Skin of body (tissue), 1 donor: ENCODE measurements at regions not wholly inside any gene's neighbourhood (a gene's known extent, or its start where the extent isn't known, plus 50 kb on each side); places are given as distances from the start of the nearest gene placed in this dataset.
"Not testable (repeated sequence)": the region's sequence is repeated elsewhere in the genome, so short reads cannot be mapped to it uniquely, and the experiment has no call there.

Experiments used
- DNase-seq: peaks from one replicate; lab custom pipeline; 2025; lab: John Stamatoyannopoulos, UW

DNA sequence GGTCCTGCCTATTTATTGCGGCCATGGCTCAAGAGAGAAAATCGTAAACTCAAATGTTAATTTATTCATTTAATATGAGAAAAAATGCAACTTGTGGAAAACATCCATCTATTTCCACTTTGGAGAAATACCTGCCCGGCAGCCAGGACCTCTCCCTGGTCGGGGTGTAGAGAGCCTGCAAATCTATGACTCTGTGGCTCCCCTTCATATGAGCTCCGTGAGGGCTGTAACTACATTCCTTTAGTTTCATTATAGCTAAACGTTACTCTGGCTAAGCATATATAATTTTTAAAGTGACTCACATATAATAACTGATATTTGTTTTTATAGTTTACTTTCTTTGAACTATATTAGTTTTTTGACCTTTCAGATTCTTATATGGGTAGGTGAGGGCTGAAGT, 857.8 kb upstream of the FAT3 start:
- no peak for DNase-seq

DNA sequence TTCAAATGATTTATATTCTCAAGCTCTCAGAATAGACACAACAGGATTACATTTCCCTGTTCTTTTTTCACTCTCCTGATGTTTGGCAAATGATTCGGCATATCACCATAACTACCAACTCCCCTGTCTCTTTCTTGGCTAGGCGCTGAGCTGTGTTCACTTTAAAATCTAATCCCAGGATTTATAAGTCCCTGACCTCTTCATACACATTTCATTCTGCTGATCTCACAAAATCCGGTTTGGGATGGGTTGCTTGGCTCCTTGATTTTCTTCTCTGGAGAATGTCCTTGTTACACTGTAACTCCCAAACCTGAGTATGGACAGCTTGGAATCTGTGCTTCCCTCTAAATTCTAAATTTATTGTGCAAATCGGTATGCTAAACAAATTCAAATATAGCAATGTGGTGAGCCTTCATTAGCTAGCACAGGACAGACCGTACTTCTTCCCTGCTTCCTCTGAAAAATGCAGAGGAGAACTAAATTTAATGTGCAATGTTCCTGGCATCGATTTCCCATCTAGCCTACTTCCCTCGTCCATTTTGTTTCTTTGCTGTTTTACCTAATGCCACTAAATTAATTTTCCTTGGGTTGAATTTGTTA, 858.5 kb upstream of the FAT3 start:
- peak; percentile 78 for DNase-seq

DNA sequence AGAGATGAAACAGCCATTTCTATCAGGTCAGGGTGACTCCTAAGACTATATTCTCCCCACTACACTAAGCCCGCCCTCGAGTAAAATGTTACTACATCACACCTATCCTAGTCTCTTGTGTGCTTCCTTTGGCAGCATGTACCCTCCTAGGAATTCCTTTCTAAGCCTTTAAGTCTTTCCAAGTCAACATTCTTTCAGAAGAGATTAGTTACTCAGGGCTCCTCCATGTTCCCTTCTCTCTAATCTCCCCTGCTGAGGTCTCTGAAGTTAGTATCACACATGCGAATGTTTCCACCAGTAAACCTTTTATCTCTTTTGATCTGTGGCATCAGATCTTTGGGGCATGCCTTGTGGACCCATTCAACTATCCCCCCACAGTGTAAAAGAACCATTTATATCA, 873.7 kb upstream of the FAT3 start:
- DNase-seq = no peak

DNA sequence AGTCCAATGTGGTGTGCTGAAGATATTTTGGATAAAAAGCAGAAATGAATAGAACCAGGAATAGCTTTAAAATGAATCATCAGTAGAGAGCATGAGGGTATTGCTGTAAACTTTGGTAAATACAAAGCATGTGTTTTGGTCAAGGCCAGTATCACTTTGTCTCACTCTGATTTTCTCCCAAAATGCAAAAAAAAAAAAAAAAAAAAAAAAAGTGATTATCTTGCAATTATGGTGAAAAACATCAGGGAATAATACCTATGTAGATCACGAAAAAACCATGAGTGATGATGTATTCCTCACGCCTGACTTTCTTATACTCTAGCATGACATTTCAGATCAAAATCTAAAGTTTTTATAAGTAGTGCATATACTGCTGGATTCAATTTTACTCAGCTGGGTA, 897.9 kb upstream of the FAT3 start:
- no peak for DNase-seq

DNA sequence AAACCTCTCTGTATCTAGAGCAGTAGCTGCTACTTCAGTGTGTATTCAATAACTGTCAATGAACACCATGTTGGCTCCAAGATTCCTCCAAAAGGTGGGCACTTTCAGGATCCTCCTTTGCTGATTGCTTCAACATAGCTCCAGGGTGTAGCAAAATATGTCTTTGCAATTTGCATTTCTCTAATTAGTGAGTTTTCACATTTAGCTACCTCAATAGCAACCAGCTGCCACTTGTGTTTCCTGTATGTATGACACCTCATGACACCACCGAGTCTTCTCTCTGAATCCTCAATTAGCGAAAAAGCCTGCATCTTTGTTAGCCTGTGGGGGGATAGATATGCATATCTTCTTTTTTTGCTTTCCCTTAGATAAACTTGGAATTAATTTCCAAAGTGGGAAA, 898.3 kb upstream of the FAT3 start:
- no peak for DNase-seq

DNA sequence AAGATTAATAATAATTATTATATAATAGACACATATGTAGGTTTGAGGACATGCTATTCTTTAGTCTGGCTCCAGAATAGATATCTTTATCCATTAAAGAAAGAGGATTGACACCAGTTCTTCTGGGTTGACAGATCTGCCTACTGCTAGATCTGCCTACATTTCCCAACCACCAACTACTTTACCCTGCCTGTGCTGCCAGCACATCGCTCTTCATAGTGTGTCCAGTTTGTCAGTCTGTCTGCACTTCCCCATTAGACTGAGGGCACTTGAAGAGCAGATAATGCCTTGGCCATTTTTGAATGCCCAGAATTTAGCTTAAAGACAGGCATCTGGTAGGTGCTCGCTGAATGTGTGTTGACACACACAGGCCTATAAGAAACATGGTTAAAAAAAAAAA, 910.1 kb upstream of the FAT3 start:
- DNase-seq = no peak

DNA sequence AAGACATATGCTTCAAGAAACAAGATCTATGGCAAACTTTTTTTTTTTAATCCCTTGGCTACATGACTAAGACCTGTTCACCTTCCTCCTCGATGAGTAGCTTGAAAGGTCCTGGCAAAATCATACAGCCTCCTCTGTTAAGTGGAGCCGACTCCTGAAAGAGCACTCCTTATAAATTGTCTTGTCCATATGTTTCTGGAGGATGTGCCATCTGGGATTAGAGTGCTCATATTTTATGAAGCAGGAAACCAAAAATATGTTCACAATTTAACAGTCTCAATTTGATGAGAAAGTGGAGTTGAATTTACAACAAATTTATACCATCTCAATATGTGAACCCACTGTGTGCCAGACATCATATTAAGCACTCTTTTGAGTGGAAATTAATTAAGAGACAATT, 912.1 kb upstream of the FAT3 start:
- DNase-seq = peak; percentile 9

DNA sequence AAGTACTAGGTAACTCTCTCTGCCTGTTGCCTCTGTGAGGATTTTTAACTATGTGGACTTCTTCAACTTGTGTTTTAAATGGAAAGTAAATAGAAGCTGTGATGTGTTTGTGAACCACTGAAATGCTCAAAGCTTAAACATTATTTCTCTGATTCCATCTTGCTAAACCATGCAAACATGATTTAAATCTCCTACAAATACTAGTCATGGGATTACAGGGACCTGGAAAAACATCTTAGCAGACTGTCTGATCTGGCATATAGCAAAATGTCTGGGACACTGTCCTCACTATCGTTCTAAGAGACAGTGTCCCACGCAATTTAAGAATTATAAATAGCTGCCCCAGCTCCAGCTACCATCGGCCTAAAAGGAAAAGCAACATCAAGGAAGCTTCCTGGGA, 914.5 kb upstream of the FAT3 start:
- no peak for DNase-seq

DNA sequence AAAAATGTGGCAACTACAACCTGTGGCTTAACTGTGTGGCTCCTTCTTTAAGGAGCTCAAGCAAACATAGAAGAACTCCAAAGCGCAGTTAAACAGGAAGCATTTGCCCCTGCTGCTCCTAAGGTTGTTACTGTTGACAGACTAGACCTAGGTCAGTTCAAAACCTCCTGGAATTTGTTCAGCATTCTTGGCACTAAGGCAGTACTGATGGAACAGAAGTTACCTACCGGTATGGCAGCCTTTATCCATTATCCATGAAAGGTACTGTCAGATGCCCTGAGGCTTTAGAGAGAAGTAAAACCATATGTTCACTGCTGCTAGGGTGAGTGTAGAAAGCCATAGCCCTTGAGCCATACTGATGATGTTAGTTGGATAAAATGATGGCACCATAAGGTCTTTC, 916.5 kb upstream of the FAT3 start:
- no peak for DNase-seq

DNA sequence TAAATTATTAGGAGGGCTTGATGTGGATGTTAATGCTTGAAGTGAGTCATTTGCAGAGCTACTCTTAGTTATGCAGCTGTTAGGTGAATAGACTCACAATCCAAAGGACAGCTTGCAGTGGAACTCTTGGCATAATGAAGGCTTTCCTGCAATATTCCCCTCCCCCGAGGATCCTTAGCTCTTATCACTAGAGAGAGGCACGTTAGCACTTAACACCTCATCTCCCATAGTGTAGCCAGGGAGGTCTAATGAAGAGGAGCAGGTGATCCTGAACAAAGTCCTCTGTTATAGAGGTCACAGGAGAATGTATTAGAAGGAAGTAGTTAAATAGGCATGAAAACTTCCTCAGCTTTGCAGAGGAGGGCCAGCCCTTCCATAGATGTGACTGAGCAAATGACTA, 919.2 kb upstream of the FAT3 start:
- no peak for DNase-seq

DNA sequence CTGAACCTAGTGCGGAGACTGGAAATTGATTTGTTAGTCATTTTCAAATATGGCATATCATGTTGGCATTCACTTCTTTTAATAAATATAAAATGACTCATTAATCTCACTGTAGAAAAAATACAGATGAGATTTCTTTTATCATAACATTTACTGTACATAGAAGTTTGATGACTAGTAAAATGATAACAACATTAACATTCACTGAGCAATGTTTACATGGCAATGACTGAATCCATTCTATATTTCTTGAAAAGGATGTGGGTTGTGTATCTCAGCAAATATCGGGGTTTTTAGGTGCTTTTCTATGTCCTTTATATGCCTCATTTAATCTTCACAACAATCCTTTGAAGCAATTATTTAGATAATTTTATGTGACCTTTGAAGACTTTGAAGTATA, 920.9 kb upstream of the FAT3 start:
- no peak for DNase-seq

DNA sequence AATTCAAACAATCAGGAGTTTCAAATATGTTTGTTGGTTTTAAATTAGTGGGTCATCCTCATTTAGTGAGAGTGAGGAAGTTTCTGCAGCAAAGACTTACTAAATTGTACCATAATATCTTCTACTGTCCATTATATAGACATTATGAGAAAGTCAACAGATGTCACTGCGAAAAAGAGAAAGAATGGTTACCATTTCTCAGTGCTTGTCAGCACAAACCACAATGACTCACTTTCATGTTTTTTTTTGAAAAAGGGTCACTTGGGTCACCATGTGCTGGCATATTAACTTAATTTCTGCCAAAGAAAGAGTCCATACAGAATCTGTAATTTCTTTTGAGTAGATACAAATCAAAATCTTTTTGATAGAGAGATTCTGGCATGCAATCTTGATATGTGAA, 924.6 kb upstream of the FAT3 start:
- DNase-seq = no peak

DNA sequence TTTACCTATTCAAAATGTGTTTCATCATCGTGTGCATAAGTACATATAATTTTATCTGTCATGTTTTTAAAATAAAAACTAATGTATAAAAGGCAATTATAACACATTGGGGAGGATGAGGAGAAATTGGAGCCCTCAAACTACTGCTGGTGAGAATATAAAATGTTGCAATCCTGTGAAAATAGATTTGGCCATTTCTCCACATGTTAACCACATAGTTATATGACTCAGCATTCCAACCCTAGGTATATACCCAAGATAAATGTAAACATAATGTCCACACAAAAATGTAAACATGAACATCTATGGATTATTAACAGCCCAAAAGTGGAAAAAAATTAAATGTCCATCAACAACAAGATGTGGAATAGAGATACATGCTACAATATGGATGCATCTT, 928.0 kb upstream of the FAT3 start:
- DNase-seq = no peak

DNA sequence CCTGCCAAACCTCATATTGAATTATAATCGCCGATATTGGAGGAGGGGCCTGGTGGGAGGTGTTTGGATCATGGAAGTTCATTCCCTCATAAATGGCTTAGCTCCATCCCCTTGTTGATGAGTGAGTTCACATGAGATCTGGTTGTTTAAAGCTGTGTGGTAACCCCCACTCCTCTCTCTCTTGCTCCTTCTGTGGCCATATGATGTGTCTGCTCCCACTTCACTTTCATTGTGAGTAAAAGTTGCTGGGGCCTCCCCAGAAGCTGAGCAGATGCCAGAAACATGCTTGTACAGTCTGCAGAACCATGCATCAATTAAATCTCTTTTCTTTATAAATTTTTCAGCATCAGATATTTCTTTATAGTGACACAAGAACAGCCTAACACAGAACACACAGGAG, 929.0 kb upstream of the FAT3 start:
- no peak for DNase-seq

DNA sequence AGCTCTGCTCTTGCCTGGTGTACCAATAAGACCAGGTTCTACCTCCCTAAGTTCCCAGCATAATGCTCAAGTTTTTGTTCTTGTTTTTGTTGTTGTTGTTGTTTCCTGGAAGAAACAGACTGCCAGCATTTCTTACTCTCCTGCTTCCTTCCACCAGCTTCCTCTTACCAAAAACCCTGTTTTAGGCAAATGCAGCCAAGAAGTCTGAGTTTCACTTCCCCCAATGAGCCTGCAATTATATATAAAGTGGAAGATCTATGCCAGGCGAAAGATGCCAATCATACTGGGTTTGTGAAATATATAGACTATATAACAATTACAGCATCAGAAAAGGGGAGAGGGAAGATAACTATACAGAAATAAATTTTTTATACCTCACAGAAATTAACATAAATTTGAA, 931.5 kb upstream of the FAT3 start:
- DNase-seq = no peak

DNA sequence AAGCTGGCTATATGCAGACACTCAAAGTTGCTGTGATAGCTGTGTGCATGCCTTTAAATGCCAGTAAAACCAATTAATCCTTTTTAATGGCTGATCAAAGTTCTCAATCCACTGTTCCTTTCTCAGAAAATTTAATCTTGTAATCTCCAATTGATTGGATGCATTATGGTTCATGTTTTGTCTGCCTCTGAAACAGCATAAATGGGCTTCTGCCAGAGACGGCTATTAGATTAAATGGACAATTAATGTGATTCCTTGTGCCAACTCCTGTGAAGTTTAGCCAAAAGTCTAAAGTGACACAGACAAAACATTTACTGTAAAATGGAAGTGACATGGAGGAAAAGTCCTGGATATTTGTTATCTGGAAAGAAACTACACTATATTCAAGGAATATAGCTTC, 952.5 kb upstream of the FAT3 start:
- no peak for DNase-seq

DNA sequence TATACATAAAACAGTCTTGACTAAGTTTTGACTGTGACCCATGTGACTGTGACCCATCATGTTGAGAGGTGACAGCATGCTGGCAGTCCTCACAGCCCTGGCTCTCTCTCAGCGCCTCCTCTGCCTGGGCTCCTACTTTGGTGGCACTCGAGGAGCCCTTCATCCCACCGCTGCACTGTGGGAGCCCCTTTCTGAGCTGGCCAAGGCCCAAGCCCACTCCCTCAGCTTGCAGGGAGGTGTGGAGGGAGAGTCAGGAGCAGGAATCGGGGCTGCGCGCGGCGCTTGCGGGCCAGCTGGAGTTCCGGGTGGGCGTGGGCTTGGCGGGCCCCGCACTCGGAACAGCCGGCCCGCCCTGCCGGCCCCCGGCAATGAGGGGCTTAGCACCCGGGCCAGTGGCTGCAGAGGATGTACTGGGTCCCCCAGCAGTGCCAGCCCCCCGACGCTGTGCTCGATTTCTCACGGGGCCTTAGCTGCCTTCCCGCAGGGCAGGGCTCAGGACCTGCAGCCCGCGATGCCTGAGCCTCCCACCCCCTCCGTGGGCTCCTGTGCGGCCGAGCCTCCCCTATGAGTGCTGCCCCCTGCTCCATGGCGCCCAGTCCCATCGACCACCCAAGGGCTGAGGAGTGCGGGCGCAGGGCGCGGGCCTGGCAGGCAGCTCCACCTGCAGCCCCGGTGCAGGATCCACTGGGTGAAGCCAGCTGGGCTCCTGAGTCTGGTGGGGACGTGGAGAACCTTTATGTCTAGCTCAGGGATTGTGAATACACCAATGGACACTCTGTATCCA, 955.9 kb upstream of the FAT3 start:
- not testable (repeated sequence) for DNase-seq

DNA sequence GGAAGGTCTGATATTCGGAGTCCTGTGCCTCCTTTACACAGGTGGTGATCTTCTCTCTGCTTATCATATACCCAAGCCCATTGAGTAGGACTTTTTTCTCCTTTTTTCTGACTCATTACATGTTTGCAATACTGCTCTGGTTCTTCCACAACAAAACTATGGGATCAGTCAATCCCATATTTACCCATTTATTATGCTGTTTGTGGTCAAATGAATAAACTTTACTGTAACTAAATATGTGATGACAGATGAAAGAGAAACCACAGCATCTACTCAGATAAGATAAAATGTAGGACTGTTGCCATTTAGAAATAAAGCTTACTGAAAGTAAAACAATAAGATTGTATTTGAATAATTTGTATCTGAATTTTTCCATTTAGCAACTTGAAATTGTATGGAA, 958.7 kb upstream of the FAT3 start:
- DNase-seq = no peak

DNA sequence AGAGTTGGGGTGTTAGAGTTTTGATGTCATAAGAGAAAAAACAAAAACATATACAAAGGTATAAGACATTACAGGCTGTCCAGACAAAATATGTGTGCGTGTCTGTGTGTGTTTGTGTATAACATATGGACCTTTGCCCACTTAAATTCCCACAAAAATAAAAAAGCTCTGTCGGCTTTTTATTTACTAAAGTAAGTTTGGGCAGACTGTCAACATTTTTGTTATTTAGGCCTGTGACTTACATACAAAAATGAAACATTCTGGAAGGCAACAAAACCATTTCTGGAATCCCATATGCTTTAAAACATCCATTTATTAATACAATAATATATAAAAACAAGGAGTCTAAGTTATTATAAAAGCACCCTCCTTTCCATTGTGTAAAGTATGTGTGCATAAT, 960.1 kb upstream of the FAT3 start:
- DNase-seq = peak; percentile 2

DNA sequence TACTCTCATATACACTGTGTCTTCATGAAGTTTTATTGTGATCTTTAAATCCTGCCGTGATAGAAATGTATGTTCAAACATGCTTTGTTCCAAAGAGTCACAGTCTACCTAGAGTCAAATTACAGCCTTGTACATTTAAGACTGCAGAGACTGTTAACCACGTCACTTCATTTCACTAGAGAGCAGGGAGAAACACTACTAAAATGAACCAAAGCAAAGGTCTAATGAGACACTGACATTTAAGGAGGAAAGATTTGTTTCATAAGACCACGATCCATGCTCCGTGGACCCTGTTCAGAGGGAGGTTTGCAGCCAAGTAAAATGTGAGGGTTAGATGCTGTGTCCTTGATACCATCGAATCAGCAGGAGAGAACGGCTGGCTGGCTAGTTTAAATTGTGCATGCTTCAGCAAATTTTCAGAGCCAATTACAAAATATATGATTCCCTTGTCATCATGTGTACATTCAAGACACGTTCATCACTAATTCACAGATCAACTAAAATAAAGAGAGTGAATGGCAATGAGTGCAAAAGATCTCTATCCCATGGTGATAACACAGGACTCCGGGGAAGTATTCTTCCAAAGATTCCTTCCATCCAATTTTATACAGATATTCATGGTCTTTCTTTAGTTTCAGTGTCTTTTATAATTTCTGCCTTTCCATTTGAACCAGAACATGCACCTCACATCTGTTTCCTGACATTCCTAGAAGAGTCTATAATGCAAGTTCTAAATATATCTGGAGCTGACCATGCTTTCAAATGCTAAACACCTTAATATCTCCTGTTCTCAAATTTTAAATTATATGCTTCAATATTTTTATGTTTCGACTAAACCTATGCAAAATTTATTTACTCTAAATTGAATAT, 960.9 kb upstream of the FAT3 start:
- DNase-seq = peak; percentile 54

DNA sequence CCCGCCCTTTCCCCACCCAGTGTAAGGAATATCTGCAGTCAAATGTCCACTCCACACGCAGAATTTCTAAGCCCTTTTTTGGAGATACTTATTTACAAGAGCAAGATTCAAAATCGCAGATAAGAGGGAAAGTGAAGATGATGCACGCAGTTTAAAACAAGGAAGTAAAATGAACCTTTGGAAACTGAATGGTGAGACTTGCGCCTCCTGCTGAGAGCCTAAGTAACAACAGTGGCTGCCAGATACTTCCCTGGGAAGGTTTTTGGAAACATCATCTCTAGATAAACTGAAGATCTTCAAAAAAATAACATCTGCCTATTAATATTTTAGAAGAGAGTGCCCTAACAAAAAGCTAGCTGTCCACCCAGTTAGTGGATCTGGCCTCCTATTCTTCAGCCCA, 963.1 kb upstream of the FAT3 start:
- DNase-seq = no peak

DNA sequence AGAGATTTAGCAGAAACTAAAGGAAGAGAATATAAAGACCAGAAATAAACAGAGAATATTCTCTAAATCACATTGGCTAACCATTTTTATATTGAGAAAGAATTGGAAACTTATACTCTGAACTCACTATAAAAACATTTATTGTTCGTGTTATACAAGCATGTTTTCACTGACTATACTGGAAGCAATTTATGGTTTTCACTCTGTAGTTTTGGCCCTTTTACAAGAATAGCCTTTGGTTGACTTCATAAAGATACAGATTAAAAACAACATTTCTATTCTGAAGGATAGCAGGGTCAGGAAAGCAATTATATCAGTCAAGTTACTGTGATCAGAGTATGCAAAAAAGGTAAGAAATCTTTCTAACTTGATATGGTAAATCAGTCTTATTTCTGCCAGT, 965.7 kb upstream of the FAT3 start:
- DNase-seq = peak; percentile 72

DNA sequence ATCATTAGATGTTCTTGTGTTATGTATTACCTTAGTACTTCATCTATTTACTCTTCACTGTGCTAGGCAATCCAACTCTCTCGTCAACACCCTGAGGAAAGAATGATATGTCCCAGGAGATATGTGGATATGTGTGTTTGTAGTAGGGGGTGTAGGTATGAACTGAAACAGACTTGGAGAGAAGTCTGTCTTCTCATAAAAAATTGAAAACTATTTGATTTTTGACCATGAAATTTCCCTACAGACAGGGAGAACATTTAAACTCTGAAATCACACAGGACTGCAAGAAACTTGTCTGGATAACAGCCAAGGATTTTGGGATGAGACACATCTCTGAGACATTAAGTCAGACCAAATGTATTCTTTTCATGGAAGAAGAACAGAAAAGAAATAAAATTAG, 967.0 kb upstream of the FAT3 start:
- peak; percentile 95 for DNase-seq
